HG02763 (cell line): ENCODE measurements at regions not wholly inside any gene's neighbourhood (a gene's known extent, or its start where the extent isn't known, plus 50 kb on each side); places are given as distances from the start of the nearest gene placed in this dataset.
"Not testable (repeated sequence)": the region's sequence is repeated elsewhere in the genome, so short reads cannot be mapped to it uniquely, and the experiment has no call there.

Source experiments
- ATAC-seq: cut with Tn5 transposase; IDR thresholded peaks from one replicate; pipeline ENCODE4 v1.9.1; 2021; ENCODE audit warnings: mild to moderate bottlenecking, moderate library complexity; ENCODE audit not compliant: unreplicated experiment

DNA sequence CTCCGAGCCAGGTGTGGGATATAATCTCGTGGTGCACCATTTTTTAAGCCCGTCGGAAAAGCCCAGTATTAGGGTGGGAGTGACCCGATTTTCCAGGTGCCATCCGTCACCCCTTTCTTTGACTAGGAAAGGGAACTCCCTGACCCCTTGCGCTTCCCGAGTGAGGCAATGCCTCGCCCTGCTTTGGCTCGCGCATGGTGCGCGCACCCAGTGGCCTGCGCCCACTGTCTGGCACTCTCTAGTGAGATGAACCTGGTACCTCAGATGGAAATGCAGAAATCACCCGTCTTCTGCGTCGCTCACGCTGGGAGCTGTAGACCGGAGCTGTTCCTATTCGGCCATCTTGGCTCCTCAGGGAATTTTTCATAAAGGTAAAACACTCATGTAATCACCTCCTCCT is 63.9 kb downstream of the RWDD3 start:
- ATAC-seq: not testable (repeated sequence)

- no peak for ATAC-seq
These were observed 67.1 kb downstream of the RWDD3 start for GRCh38 chr1:95301091-95301490.

GRCh38 chr1:95301614-95302013 is 67.6 kb downstream of the RWDD3 start:
- no peak for ATAC-seq

DNA sequence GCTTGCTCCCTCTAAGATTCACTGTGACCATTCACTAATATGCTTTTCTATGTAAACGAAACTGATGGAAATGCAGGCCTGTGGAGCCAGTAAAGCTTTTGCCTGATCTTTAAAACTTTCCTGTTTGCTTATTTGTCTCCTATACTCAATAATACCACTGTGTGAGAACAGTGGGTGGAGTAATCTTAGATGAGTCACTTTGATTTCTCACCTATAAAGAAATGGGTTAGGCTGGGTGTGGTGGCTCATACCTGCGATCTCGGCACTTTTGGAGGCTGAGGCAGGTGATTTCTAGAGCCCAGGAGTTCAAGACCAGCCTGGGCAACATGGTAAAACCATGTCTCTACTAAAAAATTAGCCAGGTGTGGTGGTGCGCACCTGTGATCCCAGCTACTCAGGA is 70.8 kb downstream of the RWDD3 start:
- no peak for ATAC-seq

DNA sequence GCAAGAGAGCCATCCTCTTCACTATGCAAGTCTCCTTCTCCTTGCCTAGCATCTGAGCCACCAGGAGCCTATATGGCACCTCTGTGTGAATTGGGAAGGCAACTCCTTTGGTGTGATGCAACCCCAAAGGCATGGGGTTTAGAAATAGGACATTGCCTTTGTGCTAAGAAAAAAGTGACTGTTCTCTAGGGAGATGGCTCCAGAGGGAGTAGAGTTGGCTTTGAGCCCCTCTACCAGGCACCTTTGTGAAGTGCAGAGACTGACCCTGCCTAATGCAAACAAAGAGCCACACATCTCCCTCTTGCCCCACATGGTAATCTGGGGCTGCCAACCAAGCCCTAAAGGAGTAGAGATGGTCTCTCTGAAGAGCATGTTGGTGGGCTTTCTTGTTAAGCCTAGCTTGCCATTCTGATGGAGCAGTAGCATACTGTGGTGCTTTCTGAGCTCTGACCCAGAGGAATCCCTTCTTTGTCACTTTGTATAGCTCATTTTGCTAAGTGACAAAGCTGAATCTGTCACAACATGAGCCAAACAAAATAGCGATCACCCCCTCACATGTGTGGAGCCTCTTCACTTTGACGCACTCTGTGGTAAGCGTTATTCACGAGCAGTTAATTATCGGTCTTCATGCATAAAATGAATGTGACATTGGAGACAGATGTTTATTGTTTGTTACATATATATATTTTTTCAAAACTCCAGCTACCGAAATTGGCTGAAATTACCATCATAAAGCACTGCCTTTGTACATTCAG is 74.4 kb downstream of the RWDD3 start:
- no peak for ATAC-seq

DNA sequence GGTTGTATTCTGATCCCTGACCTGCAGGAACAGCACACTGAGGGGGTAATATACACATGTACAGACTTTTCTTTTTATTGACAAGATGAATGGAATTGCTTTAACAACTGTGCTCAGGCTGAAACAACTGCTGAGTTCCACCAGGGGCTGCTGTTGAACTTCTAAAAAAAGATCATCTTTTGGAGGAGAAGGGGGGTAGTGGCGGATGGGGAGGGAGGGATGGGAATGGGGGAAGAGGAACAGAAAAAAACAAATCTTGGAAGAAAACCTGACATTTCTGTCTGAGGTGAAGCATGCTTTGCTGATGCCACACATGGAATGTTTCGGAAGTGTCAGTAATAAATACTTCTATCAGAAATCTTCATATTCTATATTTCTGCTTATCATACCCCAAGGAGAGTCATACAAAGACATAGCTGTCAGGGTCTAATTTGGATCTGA is 75.0 kb downstream of the RWDD3 start:
- no peak for ATAC-seq

DNA sequence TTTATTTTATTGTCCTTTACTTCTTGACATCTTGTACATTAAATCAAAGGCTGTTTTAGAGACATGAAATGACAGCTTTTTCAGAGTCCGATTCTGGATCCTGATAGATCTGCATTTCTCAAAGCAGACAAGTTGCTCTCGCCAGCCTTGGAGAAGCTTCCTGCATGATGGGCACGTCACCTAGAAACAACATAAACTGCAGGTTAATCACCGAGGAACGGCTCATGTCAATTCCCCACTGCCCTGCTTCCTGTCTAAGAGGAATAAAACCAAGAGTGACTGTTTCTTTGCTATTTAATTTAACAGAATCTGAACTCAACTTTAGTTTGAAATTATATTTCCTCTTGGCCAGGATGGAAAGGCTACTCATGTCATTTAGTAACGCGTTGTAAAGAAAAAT is 77.0 kb downstream of the RWDD3 start:
- ATAC-seq: no peak

- no peak for ATAC-seq
These were observed 77.8 kb downstream of the RWDD3 start for GRCh38 chr1:95311762-95312161.

DNA sequence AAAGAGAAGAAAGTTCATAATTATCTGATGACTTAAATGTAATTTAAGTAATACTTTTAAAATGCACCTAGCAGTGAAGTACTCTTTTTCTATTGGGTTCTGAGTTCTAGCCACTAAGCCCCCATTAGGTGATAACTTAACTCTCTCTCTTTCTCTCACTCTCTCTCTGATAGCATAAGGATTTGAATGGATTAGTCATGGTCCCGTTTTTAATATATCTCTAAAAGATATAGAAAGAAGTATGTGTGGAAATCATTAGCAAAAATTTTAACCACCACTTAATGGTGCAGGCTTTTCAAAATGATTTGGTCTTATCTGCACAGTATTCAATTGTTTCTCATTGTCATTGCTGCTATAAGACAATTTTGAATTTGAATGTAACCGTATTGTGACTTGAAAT is 78.2 kb downstream of the RWDD3 start:
- no peak for ATAC-seq

DNA sequence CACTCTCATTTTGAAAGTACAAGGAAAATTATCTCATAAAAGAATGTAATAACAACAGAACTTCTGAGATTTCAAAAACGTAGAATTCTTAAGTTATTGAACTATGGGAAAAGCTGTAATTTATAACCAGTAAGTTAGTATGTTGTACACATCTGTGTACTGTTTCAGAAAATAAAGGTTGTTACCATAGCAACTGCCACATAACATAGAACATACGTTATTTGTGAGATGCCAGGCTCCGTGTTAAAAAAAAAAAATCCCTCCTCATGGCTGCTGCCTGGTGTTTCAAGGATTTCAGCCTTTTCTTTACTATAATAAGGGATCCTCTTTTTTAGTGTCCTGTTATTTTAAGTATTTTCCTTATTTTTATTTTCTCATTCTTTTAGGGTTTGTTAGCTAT is 79.5 kb downstream of the RWDD3 start:
- ATAC-seq: no peak

DNA sequence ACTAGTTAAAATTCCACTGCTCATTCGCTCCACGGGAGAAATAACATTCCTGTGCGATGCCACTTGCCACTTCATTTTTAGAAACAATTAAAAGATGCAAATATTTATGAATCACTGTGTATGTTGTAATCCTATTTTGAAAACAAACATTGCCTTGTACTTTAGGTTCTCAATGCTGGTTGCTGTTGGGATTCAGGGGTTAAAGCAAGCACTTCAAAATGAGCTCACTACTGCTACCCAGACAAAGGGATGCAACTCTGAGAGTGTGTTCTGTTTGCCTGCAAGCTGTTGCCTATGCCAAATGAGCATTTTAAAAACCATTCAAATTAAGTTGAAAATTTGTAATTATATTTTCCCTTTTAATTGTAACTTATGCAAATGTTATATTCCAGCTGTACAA is 87.5 kb downstream of the RWDD3 start:
- no peak for ATAC-seq

DNA sequence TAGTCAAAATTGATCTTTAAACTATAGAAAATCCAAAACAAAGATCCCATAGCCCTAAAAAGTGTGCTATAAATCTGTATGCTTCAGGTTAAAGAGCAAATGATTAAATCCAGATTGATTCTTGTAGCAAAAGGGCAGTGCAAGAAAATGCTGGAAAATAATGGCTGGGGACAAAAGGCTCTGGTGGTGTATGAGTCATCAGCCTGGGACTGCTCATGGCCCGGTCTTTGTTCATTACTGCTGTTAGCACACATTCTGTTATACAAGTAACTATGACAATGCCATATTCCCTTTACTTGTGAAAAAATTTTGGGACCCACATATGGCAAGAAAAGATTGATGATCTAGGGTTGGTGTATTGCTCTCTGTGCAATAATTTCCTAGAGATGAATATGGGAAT is 89.1 kb downstream of the RWDD3 start:
- ATAC-seq: no peak

GRCh38 chr1:95325349-95325748 is 91.3 kb downstream of the RWDD3 start:
- no peak for ATAC-seq

DNA sequence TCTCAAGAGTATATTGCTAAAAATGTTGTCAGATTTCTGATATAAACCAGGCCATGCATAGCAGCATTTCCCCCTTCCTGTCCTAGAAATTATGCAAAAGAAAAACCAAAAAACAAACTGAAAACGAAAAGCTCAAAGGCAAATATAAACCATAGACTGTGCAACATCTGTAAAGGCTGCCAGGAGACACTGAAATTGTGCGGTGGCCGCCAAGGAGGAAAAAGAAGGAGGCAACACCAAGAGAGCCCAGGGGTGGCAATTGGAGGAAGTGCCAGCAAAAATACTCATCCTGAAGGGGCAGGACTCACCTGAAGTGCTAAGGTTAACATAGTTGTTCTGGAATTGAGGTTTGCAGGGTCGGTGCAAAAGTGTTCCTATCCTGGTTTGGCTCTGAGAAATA is 92.0 kb downstream of the RWDD3 start:
- no peak for ATAC-seq

GRCh38 chr1:95332754-95333153 is 98.7 kb downstream of the RWDD3 start:
- ATAC-seq: no peak

DNA sequence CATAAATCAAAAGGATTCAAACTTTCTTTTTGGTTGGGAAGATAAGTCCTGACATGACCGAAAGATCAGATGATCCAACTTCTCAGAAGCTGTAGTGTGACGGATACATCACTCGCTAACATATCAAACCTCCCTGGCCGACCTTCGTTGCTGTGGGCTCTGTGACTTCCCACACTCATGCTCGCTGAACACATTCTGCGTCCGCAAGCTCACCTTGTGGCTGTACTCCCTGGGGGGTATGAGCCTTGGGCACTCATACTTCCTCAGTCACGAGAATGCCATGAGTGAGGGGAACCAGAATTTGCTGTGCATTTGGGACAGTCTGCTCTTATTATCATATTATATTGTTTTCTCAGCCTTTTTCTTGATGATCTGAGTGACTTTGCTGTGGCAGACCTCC is 105.4 kb downstream of the RWDD3 start:
- no peak for ATAC-seq

DNA sequence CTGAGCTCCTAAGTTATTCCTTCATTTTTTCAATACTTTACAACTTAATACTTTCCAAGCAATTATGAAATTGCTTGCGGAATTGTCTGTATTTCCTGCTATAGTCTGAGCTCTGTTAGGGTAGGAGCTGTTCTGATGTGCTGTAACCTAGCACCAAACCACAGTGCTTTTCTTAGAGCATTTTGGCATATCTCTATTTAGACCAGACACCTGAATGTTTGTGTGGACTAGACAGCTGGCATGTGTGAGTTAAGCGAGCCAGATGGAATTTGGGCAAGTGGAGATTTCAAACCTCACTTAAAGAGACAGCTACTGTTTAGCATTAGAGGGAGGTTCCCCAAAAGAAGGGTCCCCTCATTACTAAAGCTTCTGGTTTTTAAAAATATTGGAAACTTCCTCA is 106.1 kb downstream of the RWDD3 start:
- no peak for ATAC-seq

GRCh38 chr1:95352767-95353166 is 118.8 kb downstream of the RWDD3 start:
- no peak for ATAC-seq

DNA sequence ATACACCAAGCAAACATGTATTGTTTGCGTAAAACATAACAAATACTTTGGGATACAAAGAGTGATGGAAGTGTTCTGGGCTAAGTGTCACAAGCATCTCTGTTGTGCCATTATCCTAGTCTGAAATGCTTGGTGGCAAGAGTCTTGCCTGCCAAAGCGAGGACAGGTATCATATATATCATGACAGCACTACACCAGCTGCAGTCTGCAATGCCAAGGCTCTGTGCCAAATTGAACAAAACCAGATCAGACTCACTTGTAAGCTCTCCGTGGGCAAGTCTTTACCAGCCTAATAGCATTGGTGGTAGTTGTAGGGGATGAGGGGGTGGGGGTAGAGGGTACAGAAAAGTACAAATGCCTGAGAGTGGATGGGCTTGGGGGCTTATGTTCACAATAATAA is 119.2 kb downstream of the RWDD3 start:
- ATAC-seq: no peak

DNA sequence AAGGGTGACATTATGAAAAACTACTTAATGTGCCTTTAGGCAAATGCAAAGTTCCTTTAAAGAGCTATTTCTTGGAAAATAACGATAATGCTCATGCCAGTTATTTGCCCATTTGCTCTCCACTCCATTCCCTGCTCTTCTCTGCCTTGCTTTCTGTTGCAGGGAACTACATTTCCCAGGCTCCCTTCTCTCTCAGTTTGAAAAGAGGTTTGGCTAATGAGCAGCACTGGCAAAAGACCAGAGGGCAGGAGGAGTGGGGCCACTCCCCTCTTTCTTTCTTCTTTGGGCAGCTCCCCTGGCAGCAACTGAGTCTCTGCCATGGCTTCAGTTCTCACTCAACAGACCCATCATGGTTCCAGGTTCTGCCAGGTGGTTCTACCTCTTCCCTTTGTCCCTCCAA is 130.5 kb downstream of the RWDD3 start:
- ATAC-seq: no peak

DNA sequence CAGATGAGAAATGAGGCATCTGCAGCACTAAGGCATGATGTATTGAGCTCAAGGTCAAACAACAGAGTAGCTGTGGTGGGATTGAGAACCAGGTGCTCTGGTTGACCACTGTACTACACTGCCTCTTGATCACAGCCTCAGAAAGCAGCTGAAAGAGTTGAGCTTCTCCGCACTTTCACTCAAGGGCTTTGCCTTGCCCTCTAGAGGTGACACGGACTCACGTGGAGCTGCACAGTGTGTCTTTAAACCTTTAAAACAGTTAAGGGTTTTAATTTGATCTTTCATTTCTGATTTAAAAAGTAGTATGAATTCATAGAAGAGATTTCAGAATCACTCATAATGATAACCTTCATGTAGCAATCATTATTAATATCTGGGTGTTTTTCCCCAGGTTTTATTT is 132.5 kb downstream of the RWDD3 start:
- ATAC-seq: no peak

DNA sequence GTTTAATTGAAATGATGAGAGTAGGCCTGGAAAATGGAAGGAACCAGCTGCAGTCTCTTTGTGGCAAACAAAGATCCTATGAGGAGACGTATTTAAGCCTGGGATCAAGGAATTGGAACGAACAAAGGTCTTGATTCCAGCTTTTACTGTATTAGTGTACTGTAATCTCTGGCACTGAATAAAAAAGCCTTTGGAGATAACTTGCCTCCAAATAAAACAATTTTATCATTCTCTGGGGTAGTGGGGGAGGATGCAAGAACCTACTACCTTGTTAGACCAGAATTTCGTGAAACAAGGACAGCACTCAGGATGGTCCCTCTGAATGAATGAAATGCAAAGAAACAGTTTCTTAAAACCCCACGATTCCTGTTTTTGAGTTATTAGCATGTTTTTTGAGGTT is 134.2 kb downstream of the RWDD3 start:
- ATAC-seq: no peak

- ATAC-seq: no peak
These were observed 136.1 kb downstream of the RWDD3 start for GRCh38 chr1:95369985-95370690.
